GM12865 (cell line): ENCODE measurements at regions not wholly inside any gene's neighbourhood (a gene's known extent, or its start where the extent isn't known, plus 50 kb on each side); places are given as distances from the start of the nearest gene placed in this dataset.

ENCODE experiments used
- DNase-seq: peaks from one replicate; pipeline ENCODE4 v3.0.0; 2010; ENCODE audit warnings: low read depth
- H3K4me3 ChIP-seq: 2 replicates; pipeline ENCODE4 v1.5.1; 2011; ENCODE audit warnings: mild to moderate bottlenecking, low read depth, low read length, control low read depth
- CTCF ChIP-seq: IDR thresholded peaks from 2 replicates; pipeline ENCODE4 v1.5.1; 2011; ENCODE audit warnings: low read length, control low read depth, low read depth, inconsistent platforms; ENCODE audit not compliant: insufficient read depth; ENCODE audit errors: missing control alignments

- H3K4me3 ChIP-seq: no peak overlapping the region
- no peak for TF ChIP-seq CTCF
- no peak for DNase-seq
Measured at GRCh38 chr4:36508394-36508793, 227.0 kb downstream of the DTHD1 start.

GRCh38 chr4:36509845-36510244 lies 228.4 kb downstream of the DTHD1 start:
- H3K4me3 ChIP-seq: no peak overlapping the region
- no peak for TF ChIP-seq CTCF
- DNase-seq: no peak

GRCh38 chr4:36511785-36512184 lies 230.4 kb downstream of the DTHD1 start:
- no peak for DNase-seq
- H3K4me3 ChIP-seq: no peak overlapping the region
- TF ChIP-seq CTCF: no peak

- H3K4me3 ChIP-seq: no peak overlapping the region
- no peak for DNase-seq
- no peak for TF ChIP-seq CTCF
Measured at GRCh38 chr4:36516522-36517095, 235.2 kb downstream of the DTHD1 start.

- no peak for DNase-seq
- no peak overlapping the region for H3K4me3 ChIP-seq
- TF ChIP-seq CTCF: no peak
Measured at GRCh38 chr4:36523182-36523581, 241.8 kb downstream of the DTHD1 start.

- H3K4me3 ChIP-seq: no peak overlapping the region
- no peak for DNase-seq
- TF ChIP-seq CTCF: no peak
Measured at GRCh38 chr4:36532670-36533379, 251.4 kb downstream of the DTHD1 start.

GRCh38 chr4:36533944-36534343 lies 252.5 kb downstream of the DTHD1 start:
- no peak for DNase-seq
- no peak overlapping the region for H3K4me3 ChIP-seq
- no peak for TF ChIP-seq CTCF
